ENCODE measurements at regions not wholly inside any gene's neighbourhood (a gene's known extent, or its start where the extent isn't known, plus 50 kb on each side); places are given as distances from the start of the nearest gene placed in this dataset.

- ChIA-PET CTCF (interaction anchor here (3.2 kb wide), 1 partner anchor 13 kb away, joined by 17 read pairs; no protein-coding TSS in a partner anchor), POLR2A (no interaction called here)
- no peak overlapping the region for H3K4me3 ChIP-seq (ENCODE audit: low read depth, low read length)
- H3K27ac ChIP-seq (ENCODE audit: low read depth, low read length): no peak overlapping the region
- no peaks in the 10 kb centered on the region for H3K9me3 ChIP-seq (ENCODE audit: control insufficient read depth, insufficient read depth, low read length)
- TF ChIP-seq CTCF (IDR thresholded peaks at IDR 0.05; ENCODE audit: low read depth, low read length): no peak
- no peak for DNase-seq (ENCODE audit: low read depth, low spot score)
- H3K27me3 ChIP-seq (ENCODE audit: control insufficient read depth, insufficient read depth, low read length): peaks cover 16% of the 10 kb centered on the region
These were observed 141.0 kb upstream of the RAB12 start for GRCh38 chr18:8468191-8468590.

- TF ChIP-seq CTCF (IDR thresholded peaks at IDR 0.05; ENCODE audit: low read depth, low read length): no peak
- no peak overlapping the region for H3K4me3 ChIP-seq (ENCODE audit: low read depth, low read length)
- no peak for DNase-seq (ENCODE audit: low read depth, low spot score)
- CTCF ChIA-PET: interaction anchor here (1.8 to 3.2 kb wide), 2 partner anchors 10 to 12 kb away, joined by 7 to 17 read pairs; no protein-coding TSS in a partner anchor
- H3K9me3 ChIP-seq (ENCODE audit: control insufficient read depth, insufficient read depth, low read length): no peaks in the 10 kb centered on the region
- H3K27ac ChIP-seq (ENCODE audit: low read depth, low read length): no peak overlapping the region
- H3K27me3 ChIP-seq (ENCODE audit: control insufficient read depth, insufficient read depth, low read length): peaks cover 21% of the 10 kb centered on the region
- POLR2A ChIA-PET: no interaction called here
These were observed 140.3 kb upstream of the RAB12 start for GRCh38 chr18:8468921-8469335.

GRCh38 chr18:8469544-8470130 is 139.6 kb upstream of the RAB12 start:
- Histone ChIP-seq H3K27ac (ENCODE audit: low read depth, low read length) (peak overlapping the region; percentile 21), H3K4me3 (ENCODE audit: low read depth, low read length) (no peak overlapping the region), H3K9me3 (ENCODE audit: control insufficient read depth, insufficient read depth, low read length) (no peaks in the 10 kb centered on the region), H3K27me3 (ENCODE audit: control insufficient read depth, insufficient read depth, low read length) (peaks cover 21% of the 10 kb centered on the region)
- no peak for DNase-seq (ENCODE audit: low read depth, low spot score)
- no peak for TF ChIP-seq CTCF (IDR thresholded peaks at IDR 0.05; ENCODE audit: low read depth, low read length)
- CTCF ChIA-PET: interaction anchor here (1.8 to 3.2 kb wide), 2 partner anchors 9 to 11 kb away, joined by 7 to 17 read pairs; no protein-coding TSS in a partner anchor
- POLR2A ChIA-PET: no interaction called here

GRCh38 chr18:8471372-8471771 is 137.9 kb upstream of the RAB12 start:
- POLR2A ChIA-PET: no interaction called here
- TF ChIP-seq CTCF (IDR thresholded peaks at IDR 0.05; ENCODE audit: low read depth, low read length): no peak
- Histone ChIP-seq H3K27me3 (ENCODE audit: control insufficient read depth, insufficient read depth, low read length) (peaks cover 21% of the 10 kb centered on the region), H3K27ac (ENCODE audit: low read depth, low read length) (no peak overlapping the region), H3K4me3 (ENCODE audit: low read depth, low read length) (no peak overlapping the region), H3K9me3 (ENCODE audit: control insufficient read depth, insufficient read depth, low read length) (no peaks in the 10 kb centered on the region)
- DNase-seq (ENCODE audit: low read depth, low spot score): no peak
- CTCF ChIA-PET: no interaction called here

- CTCF ChIA-PET: no interaction called here
- no peak overlapping the region for H3K4me3 ChIP-seq (ENCODE audit: low read depth, low read length)
- H3K9me3 ChIP-seq (ENCODE audit: control insufficient read depth, insufficient read depth, low read length): no peaks in the 10 kb centered on the region
- no peak for DNase-seq (ENCODE audit: low read depth, low spot score)
- no peak for TF ChIP-seq CTCF (IDR thresholded peaks at IDR 0.05; ENCODE audit: low read depth, low read length)
- POLR2A ChIA-PET: no interaction called here
- peaks cover 17% of the 10 kb centered on the region for H3K27me3 ChIP-seq (ENCODE audit: control insufficient read depth, insufficient read depth, low read length)
- H3K27ac ChIP-seq (ENCODE audit: low read depth, low read length): no peak overlapping the region
These were observed 134.6 kb upstream of the RAB12 start for GRCh38 chr18:8474661-8475060.

Measured in AG04450 (cell line).